ENCODE measurements at regions not wholly inside any gene's neighbourhood (a gene's known extent, or its start where the extent isn't known, plus 50 kb on each side); places are given as distances from the start of the nearest gene placed in this dataset.
"Not testable (repeated sequence)": the region's sequence is repeated elsewhere in the genome, so short reads cannot be mapped to it uniquely, and the experiment has no call there.

DNA sequence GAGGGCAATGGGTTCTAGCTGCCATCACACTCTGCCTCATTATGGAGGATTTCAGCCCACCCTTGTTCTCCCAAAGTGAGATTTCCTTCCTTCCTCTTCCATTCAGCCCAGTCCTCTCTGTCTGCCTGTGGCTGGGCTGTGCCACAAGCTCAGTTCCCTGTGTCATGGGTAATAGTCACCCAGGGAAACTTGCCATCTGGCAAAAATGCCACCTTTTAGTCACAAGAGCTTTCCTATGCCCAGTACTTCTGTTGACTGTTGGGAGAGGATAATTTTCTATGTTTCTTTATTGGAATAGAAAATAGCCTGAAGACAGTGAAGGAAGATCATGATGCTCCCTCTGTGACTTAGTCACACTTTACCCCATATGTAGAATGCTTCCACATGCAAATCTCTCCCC, 71.4 kb downstream of the TLR4 start:
- no peak for DNase-seq (ENCODE audit: low read depth)

DNA sequence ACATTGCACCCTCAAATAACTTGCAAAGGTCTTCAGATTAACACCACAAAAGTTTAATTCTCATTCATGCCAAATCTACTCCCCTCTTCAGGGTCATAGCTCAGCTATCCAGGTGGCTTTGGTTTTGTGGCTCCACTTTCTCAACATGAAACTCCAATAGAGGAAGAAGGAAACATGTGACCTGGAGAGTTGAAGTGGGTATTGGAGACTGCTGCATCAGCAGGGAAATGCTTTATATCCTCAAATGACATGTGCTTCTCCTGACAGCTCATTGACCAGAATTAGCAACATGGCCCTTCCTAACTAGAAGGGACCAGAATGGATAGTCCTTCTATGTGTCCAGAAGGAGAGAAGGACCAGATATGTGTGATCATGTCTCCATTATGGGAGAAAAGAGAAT, 73.6 kb downstream of the TLR4 start:
- DNase-seq (ENCODE audit: low read depth) = no peak

DNA sequence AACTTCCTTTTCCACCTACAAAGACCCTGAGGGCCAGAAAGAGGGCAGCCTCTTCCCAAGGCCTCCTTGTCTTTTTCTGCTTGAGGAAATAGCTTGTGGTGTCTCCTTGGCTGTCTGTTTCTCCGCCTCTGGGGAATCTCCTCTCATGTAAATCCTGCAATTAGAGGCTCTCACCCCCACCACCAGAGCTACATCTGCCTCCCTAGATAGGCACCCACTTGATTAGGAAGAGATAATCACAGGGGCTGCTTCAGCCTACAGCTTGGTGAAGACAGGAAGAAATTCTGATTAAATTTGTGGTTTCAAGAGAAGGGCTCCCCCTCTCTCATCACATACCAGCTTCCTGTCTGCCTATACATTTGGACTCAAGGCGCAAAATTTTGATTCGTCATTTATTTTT, 75.6 kb downstream of the TLR4 start:
- DNase-seq (ENCODE audit: low read depth) = no peak

DNA sequence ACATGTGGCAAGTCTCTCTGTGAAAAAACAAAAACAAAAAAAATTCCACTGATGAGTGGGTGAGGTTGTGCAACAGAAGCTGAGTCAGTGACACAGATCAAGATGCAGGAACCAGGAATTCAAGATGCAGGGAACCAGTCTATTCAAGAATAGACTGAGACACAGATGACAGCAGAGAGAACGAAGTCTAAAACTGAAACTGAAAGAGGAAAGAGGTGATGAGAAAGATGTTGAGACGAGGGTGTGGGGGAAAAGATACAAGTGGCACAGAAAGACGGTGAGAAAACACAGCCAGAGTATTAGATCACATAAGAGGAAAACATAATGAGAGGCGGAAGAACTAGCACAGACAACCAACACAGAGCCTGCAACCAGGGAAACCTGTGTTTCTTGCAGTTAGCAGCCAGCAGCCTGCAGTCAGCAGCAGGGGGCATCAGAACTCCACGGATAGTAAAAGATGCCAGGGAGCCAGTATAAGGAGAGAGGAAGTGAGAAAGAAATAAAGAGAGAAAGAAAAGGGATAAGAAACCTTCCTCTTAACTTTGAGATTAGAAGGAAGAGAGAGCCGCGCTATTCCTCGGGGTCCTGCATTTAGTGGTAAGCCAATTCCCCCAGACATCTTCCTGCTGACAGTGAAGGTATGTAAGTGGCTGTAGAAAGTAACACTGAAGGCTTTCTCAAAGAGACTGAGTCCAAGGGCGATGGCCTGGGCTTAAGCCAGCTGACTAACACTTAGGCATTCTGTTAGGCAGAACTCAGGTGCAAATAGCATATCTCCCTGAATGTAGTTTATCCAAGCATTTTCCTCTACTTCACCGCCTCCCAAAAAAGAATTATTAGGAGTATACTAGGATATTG, 79.0 kb downstream of the TLR4 start:
- peak; percentile 64 for DNase-seq (ENCODE audit: low read depth)

DNA sequence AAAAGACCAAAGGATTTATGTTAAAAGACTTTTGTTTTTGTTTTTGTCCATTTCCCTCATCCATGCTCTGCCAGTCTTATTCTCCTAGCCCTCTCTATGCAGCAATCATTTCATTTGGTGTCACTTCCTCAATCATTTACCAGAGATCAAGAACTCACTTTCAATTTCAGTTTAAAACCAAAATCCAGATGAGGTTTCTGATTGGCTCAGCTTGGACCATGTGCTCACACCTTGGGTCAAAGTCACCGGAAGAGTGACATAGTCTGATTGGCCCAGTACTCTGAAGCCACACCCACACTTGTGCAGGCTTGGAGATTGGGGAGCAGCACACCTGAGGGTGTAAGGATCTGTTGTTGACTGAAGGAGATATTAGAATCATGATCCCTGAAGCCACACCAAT, 79.6 kb downstream of the TLR4 start:
- DNase-seq (ENCODE audit: low read depth) = no peak

DNA sequence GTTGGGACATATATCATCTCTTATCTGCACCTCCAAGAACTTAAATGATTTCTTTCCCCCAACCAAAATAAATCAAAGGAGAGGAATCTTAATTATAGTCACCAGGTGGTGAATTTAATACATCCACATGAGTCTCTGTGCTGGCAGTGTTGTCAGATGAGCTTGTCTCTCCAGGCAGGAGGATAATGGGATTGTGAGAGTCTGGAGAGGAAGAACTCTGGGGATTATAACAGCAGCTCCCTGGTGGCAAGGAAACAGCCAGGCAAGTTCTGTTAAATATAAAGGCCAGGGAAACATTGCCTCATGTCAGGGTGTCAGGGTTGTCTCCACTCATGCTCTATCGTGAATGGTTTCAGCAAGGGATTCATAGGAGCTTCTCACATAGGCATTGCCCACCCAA, 80.8 kb downstream of the TLR4 start:
- no peak for DNase-seq (ENCODE audit: low read depth)

DNA sequence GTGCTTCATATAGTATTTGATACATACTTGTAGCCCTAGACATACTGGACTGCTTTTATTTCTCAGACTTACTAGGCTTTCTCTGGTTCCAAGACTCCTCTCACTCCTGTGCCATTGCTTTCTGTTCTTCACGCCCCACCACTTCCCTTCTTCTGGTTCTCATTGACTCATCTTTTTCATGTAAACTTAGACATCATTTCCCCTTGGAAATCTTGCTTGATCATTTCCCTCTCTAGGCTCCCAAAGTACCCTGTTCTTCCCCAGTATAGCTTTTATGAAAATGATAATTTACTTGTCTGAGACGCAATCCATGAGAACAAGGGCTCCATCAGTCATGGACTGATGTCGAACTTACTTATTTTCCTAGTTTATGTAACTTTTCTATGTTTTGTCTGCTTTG, 83.5 kb downstream of the TLR4 start:
- no peak for DNase-seq (ENCODE audit: low read depth)

DNA sequence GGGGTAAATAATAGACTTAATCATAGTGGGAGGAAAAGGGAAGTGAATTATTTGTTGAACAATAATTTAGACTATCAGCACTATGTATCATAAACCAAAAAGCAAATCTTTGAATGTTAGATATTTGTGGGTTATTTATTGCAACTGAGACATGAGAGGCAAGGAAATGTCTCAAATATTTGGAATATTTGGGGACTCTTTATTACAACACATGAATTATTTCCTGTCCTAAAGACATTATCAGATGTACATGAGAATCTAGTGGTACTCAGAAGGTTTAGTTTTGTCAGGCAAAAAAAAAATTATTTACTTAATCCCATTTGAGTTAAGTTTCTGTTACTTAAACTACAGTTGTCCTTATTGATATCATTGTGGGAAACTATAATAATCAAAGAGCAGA, 91.1 kb downstream of the TLR4 start:
- no peak for DNase-seq (ENCODE audit: low read depth)

DNA sequence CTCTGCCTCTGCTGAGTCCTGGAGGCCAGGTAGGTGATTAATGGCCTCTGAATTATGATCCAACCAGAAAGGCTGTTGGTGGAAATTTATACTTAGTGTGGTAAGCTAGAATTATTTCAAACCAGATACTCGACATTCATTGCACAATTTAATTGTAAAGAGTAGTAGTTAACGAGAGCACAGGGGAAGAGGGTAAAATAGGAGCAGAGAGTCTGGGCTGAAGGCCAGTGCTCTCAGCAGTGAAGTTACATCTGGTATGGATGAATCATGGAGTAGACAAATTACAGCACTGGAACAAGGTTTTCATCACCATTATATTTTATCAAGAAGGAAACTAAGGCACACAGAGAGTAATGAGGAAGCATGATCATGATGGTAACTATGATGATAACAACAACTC, 92.5 kb downstream of the TLR4 start:
- peak; percentile 52 for DNase-seq (ENCODE audit: low read depth)

DNA sequence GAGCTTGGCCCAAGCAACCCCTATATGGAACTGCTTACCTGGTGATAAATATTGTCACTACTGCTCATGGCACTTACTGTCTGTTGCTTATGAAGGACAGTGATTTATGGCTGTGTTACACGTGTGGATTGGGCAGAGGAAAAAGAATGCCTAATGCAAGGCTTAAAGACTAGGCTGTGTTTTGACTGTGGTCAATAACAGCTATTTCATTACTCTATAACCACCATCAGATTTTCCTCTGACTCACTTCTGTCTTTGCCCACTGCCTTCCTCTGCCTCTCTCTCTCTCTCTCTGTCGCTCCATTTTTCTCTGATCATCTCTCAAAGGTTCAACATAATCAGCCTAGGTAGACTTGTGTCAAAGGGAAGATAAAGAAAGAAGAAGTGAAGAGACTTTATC, 96.2 kb downstream of the TLR4 start:
- no peak for DNase-seq (ENCODE audit: low read depth)

DNA sequence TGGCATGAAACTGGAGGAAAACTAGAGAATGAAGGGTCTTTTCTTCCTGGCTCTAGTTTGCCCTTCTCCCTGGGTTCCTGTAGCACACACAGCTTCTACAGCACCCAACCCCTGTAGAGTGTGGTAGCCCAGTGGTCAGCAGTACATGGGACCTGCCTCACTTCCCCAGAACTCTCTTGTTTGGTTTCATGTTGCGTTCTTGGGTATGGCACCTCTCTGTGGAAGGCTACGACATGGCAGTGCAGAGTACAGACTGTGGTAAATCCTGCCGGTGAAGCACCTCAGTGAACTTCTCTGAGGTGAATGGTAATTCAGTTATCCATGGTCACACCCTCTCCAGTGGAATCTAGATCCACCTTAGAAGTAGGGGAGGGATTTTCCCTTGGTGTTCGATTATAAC, 105.5 kb downstream of the TLR4 start:
- no peak for DNase-seq (ENCODE audit: low read depth)

DNA sequence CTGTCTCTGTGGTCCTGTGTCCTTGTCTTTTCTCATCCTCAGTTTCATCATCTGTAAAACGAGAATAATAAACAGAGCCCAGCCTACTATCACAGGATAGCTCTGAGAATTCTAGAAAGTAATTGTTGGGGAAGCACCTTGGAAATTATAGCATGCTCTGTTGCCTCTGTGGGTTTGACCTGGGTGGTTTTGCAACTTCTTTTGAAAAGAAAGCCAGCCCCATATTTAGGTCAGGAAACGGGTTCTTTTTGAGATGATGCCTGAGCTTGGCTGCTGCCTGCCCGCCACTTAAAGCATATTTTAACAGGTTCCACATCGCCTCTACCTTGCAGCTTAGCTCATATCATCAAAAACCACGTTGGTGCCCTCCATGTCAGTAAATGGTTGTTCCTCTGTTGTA, 111.1 kb downstream of the TLR4 start:
- DNase-seq (ENCODE audit: low read depth) = no peak

DNA sequence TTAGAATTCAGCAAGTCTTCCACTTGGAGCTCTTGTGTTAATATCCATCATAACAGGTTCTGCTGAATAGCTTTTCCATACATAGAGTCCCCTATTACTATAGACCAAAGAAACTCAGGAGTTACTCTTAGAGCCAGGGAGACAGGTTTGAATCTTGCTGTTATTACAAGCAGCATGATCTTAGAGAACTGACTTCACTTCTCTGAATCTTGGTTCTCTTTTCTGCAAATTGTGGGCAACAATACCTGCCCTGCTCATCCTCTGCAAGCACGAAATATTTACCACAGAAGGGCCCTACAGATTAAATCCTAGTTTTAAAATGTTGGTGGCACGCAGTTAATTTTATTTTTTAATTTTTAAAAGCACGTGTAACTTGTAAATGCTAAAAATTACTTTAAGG, 111.7 kb downstream of the TLR4 start:
- no peak for DNase-seq (ENCODE audit: low read depth)

DNA sequence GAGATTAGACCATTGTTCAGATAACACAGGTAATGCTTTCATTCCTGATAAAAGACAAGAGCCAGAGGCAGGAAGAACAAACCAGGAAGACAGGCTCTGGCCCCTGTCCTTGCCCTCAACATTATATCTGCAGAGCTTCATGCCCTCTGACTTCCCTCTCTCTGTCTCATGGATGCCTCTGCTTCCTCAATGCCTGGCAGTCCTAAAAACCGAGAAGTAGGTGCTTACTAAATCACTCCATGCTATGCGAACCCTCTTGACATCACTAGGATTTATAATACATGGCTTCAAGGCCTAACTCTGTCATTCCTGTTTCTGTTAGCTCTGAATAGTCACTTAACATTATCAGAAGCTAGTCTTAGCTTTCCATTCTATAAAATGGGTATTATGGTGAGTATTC, 117.8 kb downstream of the TLR4 start:
- DNase-seq (ENCODE audit: low read depth) = no peak

DNA sequence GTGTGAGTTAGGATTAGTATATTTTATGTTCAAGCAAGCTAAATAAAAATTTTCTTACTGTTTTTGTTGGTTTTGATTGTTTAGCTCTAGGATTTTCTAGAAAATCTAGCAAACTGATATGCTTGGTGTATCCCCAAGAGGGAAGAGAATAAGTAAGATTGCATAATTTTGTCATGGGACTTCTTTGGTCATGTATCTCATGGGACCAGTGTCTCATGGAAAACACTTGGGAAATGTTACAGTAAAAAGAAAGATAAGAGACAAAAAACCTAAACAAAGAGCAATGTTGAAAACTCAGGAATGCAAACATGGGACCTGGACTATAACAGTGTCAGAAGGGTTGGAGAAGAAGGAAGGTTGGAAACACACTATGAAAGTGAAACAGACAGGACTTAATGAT, 119.4 kb downstream of the TLR4 start:
- DNase-seq (ENCODE audit: low read depth) = no peak

DNA sequence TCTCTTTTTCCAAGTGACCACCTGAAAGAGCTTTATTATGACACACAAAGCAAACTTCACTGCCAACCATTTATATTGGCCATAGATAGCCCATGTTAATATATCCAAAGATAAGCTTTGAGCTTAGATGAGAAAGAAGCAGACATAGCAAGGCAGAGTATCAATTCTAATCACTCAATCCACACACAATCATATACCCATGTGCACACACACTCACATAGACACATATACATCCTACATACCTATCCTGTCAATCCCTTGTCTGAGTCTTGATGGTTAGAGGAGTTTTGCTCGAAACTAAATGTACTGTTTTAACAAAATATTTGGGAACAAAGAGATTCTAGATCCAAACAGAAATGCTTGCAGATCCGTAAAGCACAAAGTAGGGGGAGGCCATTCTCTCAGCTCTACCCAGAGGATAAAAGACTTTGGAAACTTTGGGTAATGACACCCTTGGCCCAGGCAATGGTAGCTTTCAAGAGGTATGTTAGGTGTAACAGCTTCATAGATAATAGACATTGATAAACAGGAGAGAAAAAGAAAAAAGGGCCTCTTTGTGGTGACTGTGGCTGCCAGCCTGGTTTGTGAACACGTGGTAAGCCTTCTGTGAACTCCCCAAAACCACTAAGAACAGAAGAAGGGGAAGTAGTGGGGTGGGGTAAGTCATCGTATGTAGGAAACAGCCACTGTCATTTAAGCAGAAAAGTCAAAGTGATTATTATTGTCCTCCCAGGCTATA, 121.6 kb downstream of the TLR4 start:
- no peak for DNase-seq (ENCODE audit: low read depth)

DNA sequence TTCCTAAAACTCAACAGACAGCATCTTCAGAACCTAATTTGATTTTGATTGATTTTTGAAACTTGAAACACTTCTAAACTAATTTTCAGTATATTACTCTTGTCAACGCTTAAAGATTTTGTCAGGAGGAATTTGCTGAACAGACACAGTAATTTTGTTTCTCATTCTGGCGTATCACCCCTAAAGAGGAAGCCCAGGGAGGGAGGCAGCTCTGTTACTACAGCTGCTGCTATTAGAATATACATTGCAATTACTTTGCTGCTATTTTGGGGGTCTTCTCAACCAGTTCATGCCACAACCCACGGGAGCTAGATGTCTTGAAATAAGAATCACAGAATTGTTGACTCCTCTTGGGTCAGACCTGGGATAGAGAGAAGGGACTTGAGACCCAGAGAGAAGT, 122.6 kb downstream of the TLR4 start:
- DNase-seq (ENCODE audit: low read depth) = no peak

DNA sequence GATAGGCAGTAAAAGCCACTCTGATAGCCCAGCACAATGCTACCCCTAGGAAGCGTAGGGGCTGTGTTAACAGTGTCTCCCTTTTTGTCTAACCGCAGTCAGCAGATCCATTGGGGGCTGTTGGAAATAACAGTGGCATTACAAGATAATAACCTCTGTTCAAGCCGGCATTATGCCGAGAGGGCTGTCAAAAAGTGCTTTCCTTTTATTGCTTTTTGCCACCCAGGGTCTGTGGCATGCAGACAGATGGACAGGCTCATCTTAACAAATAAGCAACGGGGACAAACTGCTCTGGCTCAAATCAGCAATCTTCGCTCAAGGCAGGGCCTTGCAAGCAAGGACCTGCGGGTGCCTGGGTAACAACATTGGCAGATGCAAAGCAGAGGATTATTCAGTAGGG, 123.3 kb downstream of the TLR4 start:
- DNase-seq (ENCODE audit: low read depth) = no peak

DNA sequence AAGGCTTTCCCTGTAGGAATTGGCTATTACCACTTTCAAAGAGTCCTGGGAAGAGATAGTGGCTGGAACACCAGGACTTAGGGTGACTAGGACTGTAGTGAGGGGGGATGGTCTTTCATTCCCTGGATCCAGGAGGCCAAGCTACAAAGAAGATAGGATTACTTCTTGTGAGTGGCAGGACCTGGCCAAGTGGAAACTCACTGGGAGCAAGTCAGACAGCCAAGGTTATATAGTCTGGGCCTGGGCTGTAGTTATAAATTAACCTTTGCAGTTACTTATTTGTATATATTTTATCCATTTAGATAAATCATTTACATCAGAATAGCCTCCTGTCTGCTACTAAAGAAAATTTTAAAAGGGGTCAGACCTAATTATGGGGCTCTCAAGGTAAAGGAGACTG, 124.3 kb downstream of the TLR4 start:
- DNase-seq (ENCODE audit: low read depth) = no peak

DNA sequence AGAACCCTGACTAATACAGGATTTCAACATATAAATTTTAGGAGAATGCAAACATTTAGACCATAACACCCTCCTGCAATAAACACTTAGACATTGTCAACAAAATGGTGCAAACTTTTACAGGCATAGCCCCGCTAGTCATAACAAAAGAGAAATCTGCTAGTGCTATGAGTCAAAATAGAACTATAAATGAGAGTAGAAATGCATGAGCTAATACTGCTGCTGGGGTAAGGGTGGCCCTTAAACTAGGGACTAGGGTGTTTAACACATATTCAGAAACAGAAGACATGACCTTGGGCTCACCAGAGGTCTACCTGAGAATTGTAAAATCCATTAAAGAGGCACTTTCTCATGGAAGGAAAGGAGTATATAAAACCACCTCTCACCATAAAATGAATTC, 131.6 kb downstream of the TLR4 start:
- no peak for DNase-seq (ENCODE audit: low read depth)

DNA sequence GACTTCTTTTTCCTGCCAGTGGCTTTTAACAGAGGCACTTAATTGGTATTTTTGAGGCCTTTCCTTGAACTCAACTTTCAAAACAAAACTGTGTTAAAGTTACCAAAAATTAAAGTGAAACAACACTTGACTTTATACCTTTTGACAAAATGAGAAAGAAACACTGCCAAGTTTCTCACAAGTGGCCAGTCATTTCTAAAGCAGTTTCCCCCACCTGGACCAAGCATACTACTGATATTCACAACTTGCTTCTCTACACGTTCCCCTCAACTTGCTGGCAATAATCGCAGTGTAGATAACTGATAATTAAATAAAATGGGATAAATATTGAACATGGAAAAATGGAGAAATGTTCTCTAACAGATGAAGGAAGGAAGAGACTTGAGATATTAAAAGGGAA, 135.7 kb downstream of the TLR4 start:
- DNase-seq (ENCODE audit: low read depth) = no peak

DNA sequence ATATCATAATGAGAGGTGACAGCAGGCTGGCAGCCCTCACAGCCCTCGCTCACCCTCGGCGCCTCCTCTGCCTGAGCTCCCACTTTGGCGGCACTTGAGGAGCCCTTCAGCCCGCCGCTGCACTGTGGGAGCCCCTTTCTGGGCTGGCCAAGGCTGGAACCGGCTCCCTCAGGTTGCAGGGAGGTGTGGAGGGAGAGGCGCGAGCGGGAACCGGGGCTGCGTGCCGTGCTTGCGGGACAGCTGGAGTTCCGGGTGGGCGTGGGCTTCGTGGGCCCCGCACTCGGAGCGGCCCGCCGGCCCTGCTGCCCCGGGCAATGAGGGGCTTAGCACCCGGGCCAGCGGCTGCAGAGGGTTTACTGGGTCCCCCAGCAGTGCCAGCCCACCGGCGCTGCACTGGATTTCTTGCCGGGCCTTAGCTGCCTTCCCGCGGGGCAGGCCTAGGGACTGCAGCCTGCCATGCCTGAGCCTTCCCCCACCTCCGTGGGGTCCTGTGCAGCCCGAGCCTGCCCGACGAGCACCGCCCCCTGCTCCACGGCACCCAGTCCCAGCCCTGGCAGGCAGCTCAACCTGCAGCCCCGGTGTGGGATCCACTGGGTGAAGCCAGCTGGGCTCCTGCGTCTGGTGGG, 147.7 kb downstream of the TLR4 start:
- not testable (repeated sequence) for DNase-seq (ENCODE audit: low read depth)

DNA sequence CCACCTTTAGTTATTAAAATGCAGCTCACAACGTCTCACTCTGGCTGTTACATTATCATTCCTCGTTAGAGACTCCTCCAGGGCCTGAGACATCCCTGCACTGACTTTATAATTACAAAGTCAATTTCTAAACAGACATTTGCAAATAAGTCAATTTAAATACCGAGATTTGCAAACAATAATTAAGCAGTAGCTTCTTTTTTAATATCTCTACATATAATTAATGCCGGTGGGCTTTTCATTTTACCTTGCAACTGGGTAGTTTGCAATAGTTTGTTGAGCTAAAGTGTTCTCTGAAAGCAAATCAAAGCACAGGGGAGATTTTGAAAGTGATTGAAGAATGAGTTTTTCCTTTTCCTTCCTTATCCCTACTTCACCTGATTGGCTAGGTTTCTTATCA, 154.4 kb downstream of the TLR4 start:
- no peak for DNase-seq (ENCODE audit: low read depth)

All from GM04503 (cell line).